ENCODE measurements at regions not wholly inside any gene's neighbourhood (a gene's known extent, or its start where the extent isn't known, plus 50 kb on each side); places are given as distances from the start of the nearest gene placed in this dataset.

GRCh38 chr6:95263840-95264239 is 313.5 kb upstream of the MANEA start:
- Histone ChIP-seq H3K9me3 (ENCODE audit: low read depth) (no peaks in the 10 kb centered on the region), H3K4me1 (ENCODE audit: low read depth) (no peaks in the 10 kb centered on the region), H3K4me3 (no peak overlapping the region), H3K36me3 (no peaks in the 10 kb centered on the region), H3K27ac (no peak overlapping the region), H3K27me3 (no peaks in the 10 kb centered on the region)
- TF ChIP-seq, protein P1, sequence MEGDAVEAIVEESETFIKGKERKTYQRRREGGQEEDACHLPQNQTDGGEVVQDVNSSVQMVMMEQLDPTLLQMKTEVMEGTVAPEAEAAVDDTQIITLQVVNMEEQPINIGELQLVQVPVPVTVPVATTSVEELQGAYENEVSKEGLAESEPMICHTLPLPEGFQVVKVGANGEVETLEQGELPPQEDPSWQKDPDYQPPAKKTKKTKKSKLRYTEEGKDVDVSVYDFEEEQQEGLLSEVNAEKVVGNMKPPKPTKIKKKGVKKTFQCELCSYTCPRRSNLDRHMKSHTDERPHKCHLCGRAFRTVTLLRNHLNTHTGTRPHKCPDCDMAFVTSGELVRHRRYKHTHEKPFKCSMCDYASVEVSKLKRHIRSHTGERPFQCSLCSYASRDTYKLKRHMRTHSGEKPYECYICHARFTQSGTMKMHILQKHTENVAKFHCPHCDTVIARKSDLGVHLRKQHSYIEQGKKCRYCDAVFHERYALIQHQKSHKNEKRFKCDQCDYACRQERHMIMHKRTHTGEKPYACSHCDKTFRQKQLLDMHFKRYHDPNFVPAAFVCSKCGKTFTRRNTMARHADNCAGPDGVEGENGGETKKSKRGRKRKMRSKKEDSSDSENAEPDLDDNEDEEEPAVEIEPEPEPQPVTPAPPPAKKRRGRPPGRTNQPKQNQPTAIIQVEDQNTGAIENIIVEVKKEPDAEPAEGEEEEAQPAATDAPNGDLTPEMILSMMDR (IDR thresholded peaks at IDR 0.05; ENCODE audit: low read depth, low read length): no peak
- no peak for DNase-seq (ENCODE audit: low read depth in 1 of 2, low spot score in 1 of 2)

DNA sequence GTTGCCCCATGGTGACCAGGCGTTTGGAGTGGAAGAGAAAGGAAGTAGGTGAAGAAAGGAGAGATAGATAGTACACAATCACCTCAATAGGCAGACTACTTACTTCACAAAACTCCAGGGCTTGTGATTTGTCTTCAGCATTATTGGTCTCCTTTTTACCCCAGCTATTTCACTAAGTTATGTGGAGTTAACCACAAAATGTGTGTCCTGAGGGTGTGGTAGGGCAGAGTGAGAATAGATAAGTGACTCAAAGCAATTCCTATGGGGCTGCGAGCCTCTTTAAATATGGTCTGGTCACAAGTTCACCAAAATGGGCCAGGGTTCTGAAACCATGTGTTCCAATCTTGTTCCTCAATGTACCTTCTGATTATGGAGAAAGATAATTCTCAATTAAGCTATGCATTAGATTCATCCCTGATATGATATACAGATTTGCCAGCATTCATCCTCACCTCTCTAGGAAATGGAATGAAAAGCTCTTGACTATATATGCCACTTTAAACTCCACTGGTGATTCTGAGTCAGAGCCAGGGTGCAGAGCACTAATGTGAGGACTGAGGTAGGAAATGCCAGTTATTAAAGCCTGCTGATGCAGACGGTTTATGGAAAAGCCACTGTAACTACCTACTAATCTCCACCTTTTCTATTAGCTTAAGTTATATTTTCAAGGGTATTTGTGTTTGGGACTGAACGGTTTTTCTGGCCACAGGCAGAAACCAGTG is 310.6 kb upstream of the MANEA start:
- H3K4me3 ChIP-seq: no peak overlapping the region
- H3K27ac ChIP-seq: no peak overlapping the region
- TF ChIP-seq, protein P1 (IDR thresholded peaks at IDR 0.05; ENCODE audit: low read depth, low read length): no peak
- no peaks in the 10 kb centered on the region for H3K27me3 ChIP-seq
- no peaks in the 10 kb centered on the region for H3K36me3 ChIP-seq
- no peak for DNase-seq (ENCODE audit: low read depth in 1 of 2, low spot score in 1 of 2)
- H3K4me1 ChIP-seq (ENCODE audit: low read depth): no peaks in the 10 kb centered on the region
- H3K9me3 ChIP-seq (ENCODE audit: low read depth): no peaks in the 10 kb centered on the region

DNA sequence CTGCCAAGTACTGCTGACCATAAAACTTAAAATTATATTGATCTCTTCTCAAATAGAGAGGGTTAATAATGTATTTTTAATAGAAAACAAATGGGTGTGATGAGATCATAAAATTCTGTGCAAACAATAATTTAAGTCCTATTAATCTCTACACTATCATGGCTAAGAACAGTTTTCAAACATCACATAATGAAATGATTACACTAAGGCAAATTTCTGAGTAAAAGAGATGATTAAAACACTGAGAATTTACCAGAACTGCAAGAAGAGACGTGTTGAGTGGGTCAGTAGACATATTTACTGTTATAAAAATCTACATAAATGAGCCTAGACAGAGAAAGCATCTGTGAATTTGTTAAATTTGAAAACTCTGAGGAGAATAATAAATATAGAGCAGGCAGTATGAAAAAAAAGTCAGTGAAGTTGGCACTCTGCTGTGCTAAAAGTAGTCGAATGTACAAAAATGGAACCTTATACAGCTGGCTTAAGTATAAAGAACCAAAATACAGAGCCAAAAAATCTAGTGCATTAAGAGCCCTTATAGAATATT is 302.6 kb upstream of the MANEA start:
- Histone ChIP-seq H3K27ac (no peak overlapping the region), H3K4me1 (ENCODE audit: low read depth) (no peaks in the 10 kb centered on the region), H3K4me3 (no peak overlapping the region), H3K27me3 (peaks cover 4% of the 10 kb centered on the region), H3K9me3 (ENCODE audit: low read depth) (no peaks in the 10 kb centered on the region), H3K36me3 (no peaks in the 10 kb centered on the region)
- no peak for DNase-seq (ENCODE audit: low read depth in 1 of 2, low spot score in 1 of 2)
- TF ChIP-seq, protein P1 (IDR thresholded peaks at IDR 0.05; ENCODE audit: low read depth, low read length): no peak

DNA sequence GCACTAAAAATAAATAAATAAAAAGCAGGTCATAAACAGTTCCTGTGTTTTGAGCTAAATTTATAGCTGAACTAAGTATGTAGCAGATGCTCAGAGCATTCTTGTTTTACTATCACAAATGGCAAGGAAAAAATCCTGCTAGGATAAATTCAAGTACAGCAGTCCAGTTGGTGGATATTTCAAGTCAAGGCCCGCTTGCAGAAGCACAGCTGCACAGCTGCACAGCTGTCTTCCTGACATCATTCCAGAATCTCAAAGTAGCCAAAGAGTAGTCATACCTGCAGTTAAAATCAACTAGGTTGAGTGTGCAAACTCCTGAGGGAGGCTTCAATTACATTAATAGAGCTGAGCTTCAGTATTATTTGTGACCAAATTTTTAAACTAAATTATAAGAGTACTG is 297.7 kb upstream of the MANEA start:
- TF ChIP-seq, protein P1 (IDR thresholded peaks at IDR 0.05; ENCODE audit: low read depth, low read length): no peak
- H3K36me3 ChIP-seq: no peaks in the 10 kb centered on the region
- H3K27me3 ChIP-seq: no peaks in the 10 kb centered on the region
- no peak for DNase-seq (ENCODE audit: low read depth in 1 of 2, low spot score in 1 of 2)
- no peak overlapping the region for H3K4me3 ChIP-seq
- no peaks in the 10 kb centered on the region for H3K4me1 ChIP-seq (ENCODE audit: low read depth)
- H3K9me3 ChIP-seq (ENCODE audit: low read depth): no peaks in the 10 kb centered on the region
- no peak overlapping the region for H3K27ac ChIP-seq

DNA sequence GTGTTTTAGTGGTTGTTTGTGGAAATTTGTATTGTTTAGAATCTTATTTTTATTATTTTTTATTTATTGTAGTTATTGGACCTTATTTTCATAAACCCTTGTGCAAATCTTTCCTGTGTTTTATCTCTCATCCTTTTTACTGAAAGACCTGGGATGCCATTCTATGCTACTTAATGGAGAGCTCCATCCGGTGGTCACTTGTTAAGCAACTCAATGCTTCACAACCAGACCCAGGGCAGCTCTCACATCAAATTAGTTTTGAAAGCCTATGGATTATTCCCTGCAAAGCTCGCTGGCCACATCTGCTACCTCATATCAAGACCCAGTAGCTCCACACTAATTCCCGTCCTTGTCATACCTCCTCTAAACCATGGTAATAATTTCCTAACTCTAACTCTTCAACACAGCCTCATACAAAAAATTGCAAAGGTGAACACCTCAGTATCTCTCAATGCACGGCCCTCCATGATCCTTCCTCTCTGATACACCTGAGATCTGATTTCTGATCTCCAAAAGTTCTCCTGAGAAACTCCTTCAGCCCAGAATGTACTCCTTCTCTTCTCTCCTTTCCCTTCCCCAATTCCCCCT is 296.6 kb upstream of the MANEA start:
- H3K27ac ChIP-seq: no peak overlapping the region
- TF ChIP-seq, protein P1 (IDR thresholded peaks at IDR 0.05; ENCODE audit: low read depth, low read length): peak; percentile 55
- no peaks in the 10 kb centered on the region for H3K9me3 ChIP-seq (ENCODE audit: low read depth)
- H3K4me3 ChIP-seq: no peak overlapping the region
- DNase-seq (ENCODE audit: low read depth in 1 of 2, low spot score in 1 of 2): peak; percentile 62 to 80
- H3K4me1 ChIP-seq (ENCODE audit: low read depth): no peaks in the 10 kb centered on the region
- H3K36me3 ChIP-seq: no peaks in the 10 kb centered on the region
- H3K27me3 ChIP-seq: no peaks in the 10 kb centered on the region

Data from cardiac muscle cell (in vitro differentiated cells and primary cell).